Activated CD8-positive, alpha-beta memory T cell treated with anti-CD3 and anti-CD28 coated beads for 36 hours (primary cell): ENCODE measurements at regions not wholly inside any gene's neighbourhood (a gene's known extent, or its start where the extent isn't known, plus 50 kb on each side); places are given as distances from the start of the nearest gene placed in this dataset.

Experiments used
- CTCF ChIA-PET: fragments of 350-600 bp; sonication (Branson Sonifier 250); formaldehyde crosslinking; loops from one replicate; lab custom pipeline; 2021; ENCODE audit warnings: antibody characterized with exemption; lab: Charles Lee
- POLR2A ChIA-PET: fragments of 350-600 bp; sonication (Branson Sonifier 250); formaldehyde crosslinking; loops from one replicate; lab custom pipeline; 2021; ENCODE audit warnings: antibody characterized with exemption; lab: Charles Lee

DNA sequence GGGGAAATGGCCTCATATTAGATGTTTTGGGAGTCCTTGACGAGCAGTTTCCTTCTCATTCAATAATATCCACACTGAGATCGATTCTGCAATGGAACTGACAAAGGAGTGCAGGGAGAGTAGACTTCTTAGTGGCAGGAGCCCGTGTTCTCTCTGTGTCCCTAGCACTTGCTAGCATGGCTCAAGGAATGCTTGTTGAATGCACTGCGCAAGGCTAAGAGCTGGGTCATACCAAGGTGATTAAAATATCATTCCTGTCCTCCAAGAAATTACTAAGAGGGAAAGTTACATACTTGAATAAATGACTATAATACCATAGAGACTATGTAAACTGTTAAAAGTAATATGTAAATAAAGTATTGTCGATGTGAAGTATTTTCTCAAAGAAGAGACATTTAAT is 630.1 kb downstream of the IRX1 start:
- CTCF ChIA-PET: no interaction called here

DNA sequence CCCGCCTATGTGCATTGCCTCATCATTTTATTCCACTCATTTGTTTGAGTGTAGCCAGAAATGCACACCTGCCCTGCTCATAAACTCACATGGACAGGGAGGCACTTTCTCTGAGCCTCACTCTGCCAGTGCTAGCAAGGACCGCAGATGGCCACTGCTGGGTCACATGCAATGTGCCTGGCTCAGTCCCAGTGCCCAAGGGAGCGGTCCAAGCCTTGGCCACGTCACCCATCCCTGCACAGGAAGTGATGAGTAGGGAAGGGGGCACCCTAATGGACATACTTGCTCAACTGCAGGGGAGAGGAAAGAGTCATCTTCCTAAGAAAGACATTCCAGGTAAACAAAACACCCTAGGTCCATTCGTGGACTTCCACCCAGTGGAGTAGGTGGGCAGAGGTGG is 630.9 kb downstream of the IRX1 start:
- CTCF ChIA-PET: no interaction called here
- POLR2A ChIA-PET: no interaction called here

More for the DNA sequence above, 630.1 kb downstream of the IRX1 start:
- POLR2A ChIA-PET: no interaction called here

DNA sequence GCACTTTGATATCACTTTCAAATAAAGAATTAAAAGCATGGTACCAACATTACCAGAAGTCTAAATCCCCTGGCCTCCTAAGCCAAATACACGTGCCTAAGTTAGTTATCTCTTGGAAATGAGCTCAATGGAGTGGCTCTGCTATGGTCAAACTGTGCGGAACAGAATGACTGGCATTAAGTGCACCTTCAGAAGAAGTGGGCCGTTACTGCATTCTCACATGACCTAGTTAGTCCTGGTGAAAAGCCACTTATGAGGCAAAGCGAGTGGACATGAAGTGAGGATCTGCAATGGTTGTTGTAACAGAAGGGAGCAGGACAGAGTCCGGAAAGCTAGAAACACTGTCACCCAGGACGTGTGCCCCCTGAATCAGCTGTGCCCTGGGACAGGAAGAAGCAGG is 633.1 kb downstream of the IRX1 start:
- POLR2A ChIA-PET: no interaction called here
- CTCF ChIA-PET: no interaction called here

DNA sequence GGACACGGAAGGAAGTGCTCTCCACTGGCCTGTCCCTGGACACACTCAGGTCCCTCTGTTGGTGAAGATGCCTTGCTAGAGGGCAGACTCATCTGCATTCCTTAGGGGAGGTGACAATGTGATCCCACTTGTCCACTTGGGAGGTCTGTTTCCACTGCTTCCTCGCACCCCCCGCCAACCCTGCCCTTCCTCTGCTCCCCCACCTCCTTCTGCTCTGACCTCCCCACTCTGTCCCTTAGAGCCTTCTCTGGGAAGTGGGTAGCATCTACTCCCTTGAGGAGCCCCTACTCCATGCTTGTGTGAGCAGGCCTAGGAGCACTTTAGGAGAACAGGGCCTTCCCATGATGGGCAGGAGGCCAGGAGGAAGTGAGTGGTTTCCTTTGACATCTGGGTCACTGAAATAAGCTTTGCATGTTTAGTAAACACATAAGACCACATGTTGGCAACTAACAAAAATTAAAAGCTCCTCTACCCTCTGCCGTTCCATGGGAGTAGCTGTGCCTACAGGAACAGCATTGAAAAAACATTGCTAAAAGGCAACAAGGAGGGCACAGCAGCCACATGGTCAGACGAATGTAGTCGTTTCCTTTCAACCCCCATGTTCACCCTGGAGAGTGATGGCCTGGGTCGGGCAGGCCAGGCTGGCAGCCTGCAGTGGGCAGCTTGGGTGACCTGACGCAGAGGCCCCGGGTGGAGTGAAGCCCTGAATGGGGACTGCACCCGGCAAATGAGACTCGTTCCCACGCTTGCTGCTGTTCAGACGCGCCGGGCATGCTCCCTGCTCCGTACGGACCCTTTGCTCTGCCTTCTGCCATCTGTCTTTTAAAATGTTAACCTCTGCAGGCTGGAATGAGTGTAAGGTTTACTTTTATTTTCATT is 634.0 kb downstream of the IRX1 start:
- ChIA-PET POLR2A (no interaction called here), CTCF (no interaction called here)

DNA sequence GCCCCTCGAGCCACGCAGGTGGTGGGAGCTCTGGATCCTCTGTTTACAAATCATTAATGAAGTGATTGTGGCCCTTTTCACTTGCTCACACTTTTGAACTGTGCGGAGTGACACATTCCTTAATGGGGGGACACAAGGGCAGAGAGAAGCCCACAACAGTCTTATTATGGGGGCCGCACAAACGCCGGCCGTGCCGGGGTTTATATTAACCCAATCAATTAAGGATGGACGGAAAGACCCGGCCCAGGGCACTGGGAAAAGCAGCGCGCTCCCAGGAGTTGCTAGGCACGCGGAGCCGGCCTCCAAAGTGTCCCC is 634.8 kb downstream of the IRX1 start:
- POLR2A ChIA-PET: no interaction called here
- CTCF ChIA-PET: no interaction called here

DNA sequence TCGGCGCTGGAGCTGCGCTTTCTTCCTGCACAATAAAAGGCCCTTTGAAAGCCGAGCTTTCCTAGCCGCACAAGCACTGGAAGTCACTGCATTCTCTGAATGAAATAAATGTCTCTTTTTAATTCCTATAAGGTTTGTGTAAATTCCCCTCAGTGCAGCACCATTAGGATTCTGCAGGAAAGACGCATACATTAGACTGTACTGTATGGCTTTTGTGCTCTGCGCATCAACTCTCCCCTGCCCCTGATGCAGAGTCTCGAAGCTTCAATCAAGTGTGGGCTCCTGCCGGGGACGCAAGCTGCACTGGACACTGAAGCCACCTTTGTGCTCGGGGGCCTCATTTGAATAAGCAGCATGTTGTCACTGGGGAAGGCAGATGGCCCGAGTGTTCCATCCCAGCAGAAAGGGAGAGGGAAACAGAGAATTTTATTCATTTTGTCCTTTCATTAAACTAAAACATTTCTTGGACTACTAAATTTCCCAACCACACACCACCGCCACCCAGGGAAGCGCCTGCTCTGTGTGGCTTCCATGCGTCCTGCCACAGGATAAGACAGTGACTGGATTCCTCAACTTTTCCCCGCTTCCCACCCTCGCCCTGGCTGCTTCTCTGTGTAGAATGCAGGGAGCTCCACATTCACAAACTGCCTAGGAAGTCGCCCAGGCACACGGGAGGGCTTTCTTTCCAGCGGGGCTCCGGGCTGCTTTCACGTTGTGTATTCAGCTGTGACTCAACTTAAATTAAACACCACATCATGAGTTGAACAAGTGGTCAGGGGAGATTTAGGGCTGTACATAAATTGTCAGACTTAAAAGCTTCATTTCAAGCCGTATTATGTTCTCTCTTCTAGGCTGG is 635.4 kb downstream of the IRX1 start:
- ChIA-PET POLR2A (no interaction called here), CTCF (no interaction called here)

DNA sequence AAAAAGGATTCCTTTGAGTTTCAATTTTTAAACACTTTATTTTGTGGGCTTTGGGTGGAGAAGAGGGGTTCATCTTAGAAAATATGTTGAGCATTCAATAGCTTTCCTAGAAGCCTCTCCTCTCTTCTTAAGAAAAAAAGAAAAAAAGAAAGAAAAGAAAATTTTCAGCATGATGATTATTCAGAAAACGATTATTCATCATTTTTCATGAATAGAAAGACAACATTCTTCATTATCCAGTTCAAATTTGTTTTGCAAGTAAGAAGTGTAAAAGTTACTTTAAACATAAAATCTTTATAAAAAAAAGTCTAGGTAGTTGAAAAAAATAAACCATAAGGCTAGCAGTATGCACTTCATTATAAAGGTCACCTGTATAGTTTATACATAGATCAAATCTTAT is 636.5 kb downstream of the IRX1 start:
- ChIA-PET POLR2A (no interaction called here), CTCF (no interaction called here)

DNA sequence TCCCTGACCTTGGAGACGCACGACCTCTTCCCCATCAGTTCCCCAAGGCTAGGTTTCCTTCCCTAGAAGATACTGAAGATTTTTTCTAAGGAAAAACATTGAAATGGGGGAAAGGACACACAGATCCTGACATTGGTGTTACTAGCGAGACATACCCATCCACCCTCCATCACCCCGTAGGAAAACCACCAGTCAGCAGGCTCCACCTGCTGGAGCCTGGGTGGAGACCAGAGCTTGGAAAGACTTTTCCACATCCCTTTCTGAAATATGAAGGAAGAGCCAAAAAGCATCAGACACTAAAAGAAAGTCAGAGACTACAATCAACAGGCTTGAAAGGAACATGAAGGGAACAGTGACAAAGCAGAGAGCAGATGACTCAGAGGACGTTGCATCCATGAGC is 638.0 kb downstream of the IRX1 start:
- CTCF ChIA-PET: no interaction called here
- POLR2A ChIA-PET: no interaction called here

DNA sequence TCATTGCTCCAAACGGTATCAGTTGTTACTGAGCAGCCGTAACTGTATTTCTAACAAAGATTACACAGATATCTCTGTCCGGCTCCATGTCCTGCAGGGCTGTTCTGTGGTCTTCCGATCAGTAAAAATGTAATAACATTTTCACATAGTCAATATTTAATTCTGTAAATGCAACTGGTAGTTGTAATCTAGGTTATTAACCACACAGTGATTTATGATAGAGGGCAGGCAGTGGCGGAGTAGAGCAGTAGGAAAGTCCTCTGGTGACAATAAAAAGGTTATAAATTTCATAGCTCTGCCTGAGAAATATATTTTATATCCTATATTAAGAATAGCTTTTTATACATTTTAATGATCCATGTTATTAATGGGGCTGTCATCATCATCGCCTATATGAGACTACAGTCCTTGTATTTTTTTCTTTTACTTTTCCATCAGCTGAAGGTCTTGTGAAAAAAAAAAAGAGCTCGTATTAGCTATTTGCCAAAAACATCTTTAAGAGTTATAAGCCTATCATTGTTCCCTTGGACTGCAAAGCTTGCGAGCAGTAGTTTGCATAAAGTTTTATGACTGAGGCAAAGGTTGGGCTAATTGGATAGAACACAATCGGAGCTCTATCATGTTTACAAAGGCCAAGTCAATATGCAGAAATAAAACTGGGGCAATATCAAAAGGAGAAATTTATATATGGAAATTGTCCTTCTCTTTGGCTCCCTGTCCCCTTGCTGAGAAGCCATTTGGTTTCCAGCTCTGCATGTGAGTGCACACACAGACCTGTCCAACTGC is 648.0 kb downstream of the IRX1 start:
- ChIA-PET CTCF (no interaction called here), POLR2A (no interaction called here)

DNA sequence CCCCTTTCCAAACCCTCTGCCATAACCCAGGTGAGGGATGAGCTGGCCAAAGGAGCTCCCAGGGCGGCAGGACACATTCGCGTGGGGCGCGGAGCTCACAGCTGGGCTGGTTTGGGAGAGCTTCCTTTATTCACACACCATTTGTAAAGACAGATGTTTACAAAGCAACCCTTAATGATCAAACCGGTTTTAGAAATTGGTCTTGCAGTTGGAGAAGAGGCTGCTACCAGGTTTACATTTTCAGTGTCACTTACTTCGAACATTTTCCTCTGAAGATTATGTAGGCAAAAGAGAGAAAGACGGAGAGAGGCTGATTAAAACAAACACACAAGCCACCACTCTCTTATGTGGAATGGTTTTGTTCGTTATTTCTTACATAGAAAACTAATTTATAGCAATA is 648.7 kb downstream of the IRX1 start:
- ChIA-PET CTCF (no interaction called here), POLR2A (no interaction called here)

DNA sequence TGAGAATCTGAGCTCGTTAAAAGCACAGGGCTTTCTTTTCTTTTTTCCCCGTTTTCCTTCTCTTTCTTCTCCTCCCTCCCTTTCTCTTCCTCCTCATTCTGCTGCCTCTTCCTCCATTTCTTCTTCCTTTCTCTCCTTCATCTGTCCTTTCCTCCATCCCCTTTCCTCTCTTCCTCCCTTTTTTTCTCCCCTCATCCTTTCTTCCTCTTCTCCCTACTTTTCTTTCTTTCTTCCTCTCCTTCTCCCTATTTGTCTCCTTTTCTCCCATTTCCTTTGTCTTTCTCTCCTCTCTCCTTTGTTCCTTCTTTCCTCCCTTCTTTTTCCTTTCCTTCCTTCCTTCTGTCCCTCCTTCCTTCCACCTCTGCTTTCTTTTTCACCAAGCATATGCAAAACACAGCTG is 649.4 kb downstream of the IRX1 start:
- CTCF ChIA-PET: no interaction called here

DNA sequence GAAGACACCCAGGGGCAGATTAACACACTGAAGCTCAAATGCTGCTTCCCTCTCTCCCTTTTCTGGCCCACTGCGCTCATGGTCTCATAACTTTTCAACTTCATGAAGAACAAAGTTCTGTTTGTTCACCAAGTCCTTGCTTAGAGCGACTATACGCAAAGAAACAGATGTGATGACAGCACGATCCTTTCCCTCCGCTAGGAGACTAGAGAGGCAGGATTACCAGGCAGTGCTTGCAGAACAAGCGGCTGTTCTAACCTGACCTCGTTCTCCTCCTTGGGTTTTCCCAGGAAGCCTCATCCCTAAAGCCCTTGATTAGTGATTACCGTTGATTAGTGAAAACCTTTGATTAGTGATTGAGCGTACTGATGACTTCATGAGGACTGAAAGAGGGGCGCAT is 649.9 kb downstream of the IRX1 start:
- CTCF ChIA-PET: no interaction called here
- POLR2A ChIA-PET: no interaction called here

More for the DNA sequence above, 649.4 kb downstream of the IRX1 start:
- POLR2A ChIA-PET: no interaction called here

DNA sequence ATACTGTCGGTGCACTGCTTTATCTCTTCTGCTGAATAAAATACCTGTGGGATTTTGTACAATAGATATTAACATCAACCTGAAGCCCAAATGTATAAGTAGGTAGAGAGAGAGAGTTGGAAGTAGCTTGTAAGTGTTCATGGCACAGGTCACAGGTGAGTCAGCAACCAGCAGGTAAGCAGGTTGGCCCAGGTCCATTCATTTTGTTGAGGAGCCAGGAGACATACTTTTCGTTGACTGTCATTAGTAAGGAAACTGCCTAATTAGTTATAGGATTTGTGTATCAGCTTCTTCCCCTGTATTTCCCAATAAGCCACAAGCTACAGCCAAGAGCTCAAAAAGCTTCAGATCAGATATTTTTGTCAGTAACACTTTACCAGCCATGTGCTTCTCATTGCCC is 650.8 kb downstream of the IRX1 start:
- POLR2A ChIA-PET: no interaction called here

DNA sequence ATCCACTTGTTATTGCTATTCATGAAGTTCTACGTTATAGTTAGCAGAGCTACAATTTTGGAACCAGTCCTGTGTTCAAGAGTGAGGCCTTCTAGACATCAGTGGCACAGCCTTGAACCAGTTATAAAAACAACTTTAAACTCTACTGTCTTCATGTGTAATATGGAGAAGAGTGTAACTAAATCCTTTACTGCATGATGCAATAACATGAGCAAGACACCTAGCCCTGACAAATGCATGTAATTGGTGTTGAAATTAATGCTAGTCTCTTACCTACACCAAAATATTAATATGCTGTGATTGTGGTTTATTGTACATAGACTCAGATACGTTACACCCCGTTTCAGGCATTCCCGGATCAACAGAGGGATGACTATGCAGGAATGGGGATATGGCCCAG is 654.6 kb downstream of the IRX1 start:
- CTCF ChIA-PET: no interaction called here

More for the DNA sequence above, 650.8 kb downstream of the IRX1 start:
- CTCF ChIA-PET: no interaction called here

DNA sequence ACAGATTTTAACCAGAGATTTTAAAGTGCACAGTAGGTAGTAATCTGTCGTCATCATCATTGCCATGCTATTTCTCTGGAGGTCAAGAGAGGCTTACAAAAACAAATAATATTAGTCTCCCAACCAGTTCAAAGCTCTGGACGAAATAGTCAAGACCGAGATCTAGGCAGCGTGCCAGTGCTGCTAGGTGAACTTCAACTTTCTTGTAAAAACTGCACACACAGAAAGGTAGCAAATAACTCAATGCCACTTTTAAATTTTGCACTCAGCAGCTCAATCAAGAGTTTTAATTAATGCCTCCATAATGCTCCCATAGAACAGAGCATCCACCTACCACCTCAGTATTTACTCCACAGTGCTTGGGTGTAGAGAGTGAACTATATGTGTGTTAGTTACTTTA is 656.8 kb downstream of the IRX1 start:
- ChIA-PET POLR2A (no interaction called here), CTCF (no interaction called here)

More for the DNA sequence above, 654.6 kb downstream of the IRX1 start:
- POLR2A ChIA-PET: no interaction called here

DNA sequence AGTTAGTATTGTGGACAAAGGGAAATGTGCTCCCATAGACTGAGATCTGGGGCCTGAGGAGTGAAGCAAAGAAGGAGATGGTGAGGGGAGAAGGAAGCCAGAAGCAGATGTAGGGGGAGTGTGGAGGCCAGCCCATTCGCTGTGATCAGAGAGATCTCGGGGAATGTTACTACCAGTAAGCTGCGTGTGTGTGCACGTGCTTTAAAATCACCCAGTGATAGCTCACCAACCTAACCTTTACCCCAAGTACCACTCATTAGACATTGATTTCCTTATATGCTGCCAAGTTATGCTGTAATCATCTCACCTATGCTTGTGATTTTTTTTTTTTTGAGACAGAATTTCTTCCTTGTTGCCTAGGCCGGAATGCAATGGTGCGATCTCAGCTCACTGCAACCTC is 659.1 kb downstream of the IRX1 start:
- ChIA-PET POLR2A (no interaction called here), CTCF (no interaction called here)

DNA sequence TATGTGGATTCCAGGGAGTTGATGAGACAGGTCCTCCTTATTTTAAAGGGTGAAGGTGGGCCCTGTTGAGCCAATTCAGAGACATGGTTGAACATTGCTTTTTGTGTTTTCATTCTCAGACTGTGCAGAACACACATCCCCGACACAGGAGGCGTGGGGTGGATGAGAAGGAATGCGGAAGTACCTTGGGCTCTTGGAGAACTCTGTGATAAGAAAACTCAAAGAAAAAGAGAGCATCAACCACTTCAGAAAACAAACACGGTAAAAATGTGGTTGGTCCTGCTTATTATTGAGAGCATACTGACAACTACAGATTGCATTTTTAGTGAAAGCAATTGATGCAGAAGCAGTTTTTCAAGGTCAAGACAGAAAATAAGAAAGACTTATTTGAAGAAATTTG is 659.8 kb downstream of the IRX1 start:
- POLR2A ChIA-PET: no interaction called here
- CTCF ChIA-PET: no interaction called here

DNA sequence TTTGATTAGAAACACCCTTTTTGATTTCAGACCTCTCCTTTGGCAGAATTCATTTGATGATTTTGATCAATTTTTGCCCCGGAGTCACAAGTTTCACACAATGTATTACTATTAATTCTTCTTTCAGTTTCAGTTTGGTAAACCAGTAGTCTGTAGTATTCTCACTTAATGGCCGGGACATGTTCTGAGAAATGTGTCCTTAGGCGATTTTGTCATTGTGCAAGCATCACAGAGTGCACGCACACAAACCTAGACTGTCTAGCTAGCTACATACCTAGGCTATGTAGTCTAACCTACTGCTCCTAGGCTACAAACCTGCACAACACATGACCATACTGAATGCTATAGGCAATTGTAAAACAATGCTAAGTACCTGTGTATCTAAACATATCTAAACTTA is 662.5 kb downstream of the IRX1 start:
- ChIA-PET POLR2A (no interaction called here), CTCF (no interaction called here)

DNA sequence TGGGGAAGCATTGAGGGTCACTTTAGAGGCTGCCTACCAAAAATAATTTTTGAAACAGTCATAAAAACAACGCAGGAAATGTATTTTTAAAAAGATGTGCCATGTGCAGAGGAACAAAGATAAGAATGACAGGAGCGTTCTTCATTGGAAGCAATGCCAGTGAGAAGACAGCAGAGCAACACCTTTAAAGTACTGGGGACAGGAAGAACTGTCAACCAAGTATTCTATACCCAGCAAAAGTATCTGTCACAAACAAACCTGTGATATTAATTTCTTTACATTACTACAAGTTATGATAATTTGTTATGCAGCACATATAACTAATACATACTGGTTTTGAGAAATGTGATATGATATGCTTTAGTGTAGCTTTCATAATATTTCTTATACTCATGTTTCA is 675.6 kb downstream of the IRX1 start:
- ChIA-PET POLR2A (no interaction called here), CTCF (no interaction called here)

DNA sequence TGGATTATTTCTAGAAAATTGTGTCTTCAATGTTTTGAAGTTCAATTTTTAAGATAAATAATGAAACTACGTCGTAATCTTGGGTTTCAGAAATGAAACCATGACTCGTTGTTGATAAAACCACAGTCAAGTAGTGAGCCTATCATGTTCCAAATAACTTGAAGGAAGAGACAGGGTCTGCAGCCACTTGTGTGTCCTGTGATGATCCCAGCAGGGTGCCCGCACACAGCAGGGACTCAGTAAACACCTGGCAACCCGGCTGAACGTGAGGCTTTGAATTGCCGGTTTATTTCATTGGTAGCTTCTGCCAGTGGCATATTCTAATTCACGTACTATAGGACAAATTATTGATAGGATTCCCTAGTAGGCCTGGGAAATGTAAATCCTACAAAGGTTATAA is 679.6 kb downstream of the IRX1 start:
- POLR2A ChIA-PET: no interaction called here
- CTCF ChIA-PET: no interaction called here
